ENCODE measurements at regions not wholly inside any gene's neighbourhood (a gene's known extent, or its start where the extent isn't known, plus 50 kb on each side); places are given as distances from the start of the nearest gene placed in this dataset.

DNA sequence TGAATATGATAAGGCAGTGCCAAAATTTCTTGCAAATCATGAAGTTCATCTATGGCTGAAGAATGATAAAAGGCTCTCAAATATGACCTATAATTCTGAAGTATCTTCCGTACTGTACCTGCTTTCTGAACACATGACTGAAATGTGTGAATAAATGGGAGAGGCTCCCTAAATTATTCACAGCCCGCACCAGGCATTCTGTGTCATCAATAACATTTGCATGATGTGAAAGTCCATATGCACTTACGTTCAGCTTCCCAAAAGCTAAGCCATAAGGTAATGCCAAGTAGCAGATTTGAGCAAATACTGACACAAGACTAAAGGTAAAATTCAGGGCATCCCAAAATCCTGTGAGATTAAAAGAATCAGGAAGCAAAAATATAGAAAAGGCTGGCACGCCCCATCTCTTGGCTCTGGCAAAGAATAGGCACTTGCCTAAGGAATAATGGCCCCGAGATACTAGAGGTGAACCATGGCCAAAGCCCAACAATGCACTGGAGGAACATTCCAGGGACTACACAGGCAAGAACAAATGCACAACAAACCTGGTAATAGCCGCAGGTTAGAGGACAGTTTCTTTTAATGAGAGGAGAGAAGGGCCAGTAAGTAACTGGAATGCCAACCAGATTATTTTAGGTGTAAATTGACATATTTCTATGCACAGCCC lies 280.5 kb downstream of the IPMK start:
- no peak overlapping the region for H3K4me3 ChIP-seq (ENCODE audit: low read depth, low read length)
- no peak for DNase-seq (ENCODE audit: low read depth)
- TF ChIP-seq, protein P1, sequence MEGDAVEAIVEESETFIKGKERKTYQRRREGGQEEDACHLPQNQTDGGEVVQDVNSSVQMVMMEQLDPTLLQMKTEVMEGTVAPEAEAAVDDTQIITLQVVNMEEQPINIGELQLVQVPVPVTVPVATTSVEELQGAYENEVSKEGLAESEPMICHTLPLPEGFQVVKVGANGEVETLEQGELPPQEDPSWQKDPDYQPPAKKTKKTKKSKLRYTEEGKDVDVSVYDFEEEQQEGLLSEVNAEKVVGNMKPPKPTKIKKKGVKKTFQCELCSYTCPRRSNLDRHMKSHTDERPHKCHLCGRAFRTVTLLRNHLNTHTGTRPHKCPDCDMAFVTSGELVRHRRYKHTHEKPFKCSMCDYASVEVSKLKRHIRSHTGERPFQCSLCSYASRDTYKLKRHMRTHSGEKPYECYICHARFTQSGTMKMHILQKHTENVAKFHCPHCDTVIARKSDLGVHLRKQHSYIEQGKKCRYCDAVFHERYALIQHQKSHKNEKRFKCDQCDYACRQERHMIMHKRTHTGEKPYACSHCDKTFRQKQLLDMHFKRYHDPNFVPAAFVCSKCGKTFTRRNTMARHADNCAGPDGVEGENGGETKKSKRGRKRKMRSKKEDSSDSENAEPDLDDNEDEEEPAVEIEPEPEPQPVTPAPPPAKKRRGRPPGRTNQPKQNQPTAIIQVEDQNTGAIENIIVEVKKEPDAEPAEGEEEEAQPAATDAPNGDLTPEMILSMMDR (IDR thresholded peaks at IDR 0.05; ENCODE audit: control insufficient read depth, extremely low read depth, insufficient read depth), result no peak

DNA sequence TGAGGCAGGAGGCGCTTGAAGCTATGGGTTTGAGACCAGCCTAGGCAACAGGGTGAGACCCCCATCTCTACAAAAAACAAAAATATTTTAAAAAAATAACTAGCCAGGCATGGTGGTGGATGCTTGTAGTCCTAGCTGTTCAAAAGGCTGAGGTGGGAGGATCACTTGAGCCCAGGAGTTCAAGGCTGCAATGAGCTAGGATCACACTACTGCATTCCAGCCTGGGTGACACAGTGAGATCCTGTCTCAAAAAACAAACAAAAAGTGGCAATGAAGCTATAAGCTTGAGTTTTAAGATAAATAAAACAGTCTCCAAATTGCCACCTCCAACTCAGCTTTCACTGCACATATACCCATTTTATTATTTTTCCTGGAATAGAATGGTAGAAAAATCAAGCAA lies 281.3 kb downstream of the IPMK start:
- TF ChIP-seq, protein P1 (IDR thresholded peaks at IDR 0.05; ENCODE audit: control insufficient read depth, extremely low read depth, insufficient read depth), result no peak

DNA sequence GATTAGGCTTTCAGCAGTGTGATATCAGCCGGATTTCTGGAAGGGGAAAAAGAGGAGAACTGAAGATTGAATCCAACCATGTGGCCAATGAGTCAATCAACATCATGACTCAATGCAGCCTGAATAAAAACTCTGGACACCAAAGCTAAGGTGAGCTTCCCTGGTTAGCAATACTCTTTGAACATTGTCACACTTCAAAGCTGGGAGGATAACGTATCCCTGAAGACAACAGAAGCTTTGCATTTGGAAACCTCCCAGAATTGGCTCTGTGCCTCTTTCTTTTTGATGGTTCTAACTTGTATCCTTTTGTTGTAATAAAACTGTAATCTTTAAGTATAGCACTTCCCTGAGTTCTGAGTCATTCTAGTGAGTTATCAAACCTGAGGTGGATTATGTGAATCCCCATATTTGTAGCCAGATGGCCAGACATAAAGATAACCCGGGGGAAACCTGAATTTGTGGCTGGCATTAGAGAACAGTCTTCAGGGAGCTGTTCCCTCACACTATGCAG lies 284.4 kb downstream of the IPMK start:
- TF ChIP-seq, protein P1 (IDR thresholded peaks at IDR 0.05; ENCODE audit: control insufficient read depth, extremely low read depth, insufficient read depth), result no peak

More for the DNA sequence above, 281.3 kb downstream of the IPMK start:
- H3K4me3 ChIP-seq (ENCODE audit: low read depth, low read length), result no peak overlapping the region
- no peak for DNase-seq (ENCODE audit: low read depth)

DNA sequence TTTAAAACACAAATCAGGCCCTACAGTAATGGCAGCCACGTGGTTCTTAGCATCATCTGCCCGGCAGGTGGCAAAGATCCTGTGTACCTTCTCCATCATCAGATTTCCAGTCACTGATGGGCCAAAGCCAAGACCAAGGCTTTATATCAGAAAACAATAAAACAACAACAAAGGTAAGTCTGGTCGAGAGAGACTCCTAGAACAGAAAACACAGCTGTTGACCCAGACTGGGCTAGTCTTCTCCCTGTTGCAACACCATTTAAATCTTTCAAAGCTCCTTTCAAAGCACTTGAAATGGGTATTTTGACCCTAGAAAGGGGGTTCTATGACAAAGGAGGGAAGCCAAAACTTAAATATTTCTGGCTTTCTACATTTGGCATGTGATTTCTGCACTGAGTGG lies 285.6 kb downstream of the IPMK start:
- H3K4me3 ChIP-seq (ENCODE audit: low read depth, low read length), result no peak overlapping the region
- TF ChIP-seq, protein P1 (IDR thresholded peaks at IDR 0.05; ENCODE audit: control insufficient read depth, extremely low read depth, insufficient read depth), result no peak
- no peak for DNase-seq (ENCODE audit: low read depth)

More for the DNA sequence above, 284.4 kb downstream of the IPMK start:
- H3K4me3 ChIP-seq (ENCODE audit: low read depth, low read length), result no peak overlapping the region
- DNase-seq (ENCODE audit: low read depth), result no peak

DNA sequence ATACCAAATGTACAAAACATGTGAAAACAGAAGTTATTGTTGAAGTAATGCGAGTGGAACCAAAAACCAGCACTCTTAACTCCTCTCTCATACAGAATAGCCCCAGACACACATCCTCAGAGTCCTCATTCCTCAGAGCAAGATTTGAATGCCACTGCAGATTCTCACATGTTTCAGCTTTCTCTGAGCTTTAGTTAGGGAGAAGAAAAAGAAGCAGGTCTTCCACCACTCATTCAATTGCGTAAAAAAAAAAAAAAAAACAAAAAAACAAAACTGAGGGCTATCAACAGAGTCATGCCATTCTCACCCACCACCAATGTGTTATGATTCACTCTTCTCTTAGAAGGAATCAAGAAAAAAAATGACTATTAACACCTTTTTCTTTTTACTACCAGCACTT lies 287.7 kb downstream of the IPMK start:
- H3K4me3 ChIP-seq (ENCODE audit: low read depth, low read length), result no peak overlapping the region

DNA sequence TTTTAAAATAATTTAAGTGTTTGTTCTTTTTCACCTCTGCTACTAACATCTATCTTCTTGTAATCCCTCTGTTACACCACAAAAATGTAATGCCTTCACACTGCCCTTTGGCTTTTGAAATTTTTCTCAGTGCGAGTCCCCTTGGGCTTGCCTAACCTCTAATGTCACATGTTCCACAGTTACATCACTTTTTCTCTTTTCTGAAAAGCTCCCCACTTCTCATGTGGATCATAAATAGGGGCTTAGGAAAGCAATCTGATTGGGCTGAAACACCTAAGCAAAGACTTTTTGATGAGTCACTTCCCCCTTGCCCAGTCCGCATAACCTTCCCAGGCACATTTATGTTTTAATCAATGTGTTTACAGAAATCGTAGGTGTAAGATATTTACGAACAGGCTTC lies 288.2 kb downstream of the IPMK start:
- TF ChIP-seq, protein P1 (IDR thresholded peaks at IDR 0.05; ENCODE audit: control insufficient read depth, extremely low read depth, insufficient read depth), result no peak
- H3K4me3 ChIP-seq (ENCODE audit: low read depth, low read length), result no peak overlapping the region
- no peak for DNase-seq (ENCODE audit: low read depth)

More for the DNA sequence above, 287.7 kb downstream of the IPMK start:
- TF ChIP-seq, protein P1 (IDR thresholded peaks at IDR 0.05; ENCODE audit: control insufficient read depth, extremely low read depth, insufficient read depth), result no peak
- DNase-seq (ENCODE audit: low read depth), result no peak

DNA sequence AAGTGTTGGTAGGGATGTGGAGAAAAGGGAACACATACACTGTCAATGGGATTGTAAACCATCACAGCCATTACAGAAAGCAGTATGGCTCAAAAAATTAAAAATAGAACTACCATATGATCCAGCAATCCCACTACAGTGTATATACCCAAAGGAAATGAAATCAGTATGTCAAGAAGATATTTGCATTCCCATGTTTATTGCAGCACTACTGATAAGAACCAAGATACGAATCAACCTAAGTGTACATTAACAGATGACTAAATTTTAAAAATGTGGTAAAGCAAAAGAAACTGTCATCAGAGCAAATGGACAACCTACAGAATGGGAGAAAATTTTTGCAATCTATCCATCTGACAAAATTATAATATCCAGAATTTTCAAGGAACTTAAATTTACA lies 290.4 kb downstream of the IPMK start:
- DNase-seq (ENCODE audit: low read depth), result no peak
- TF ChIP-seq, protein P1 (IDR thresholded peaks at IDR 0.05; ENCODE audit: control insufficient read depth, extremely low read depth, insufficient read depth), result no peak
- H3K4me3 ChIP-seq (ENCODE audit: low read depth, low read length), result no peak overlapping the region
